CD14-positive monocyte (primary cell): ENCODE measurements at regions not wholly inside any gene's neighbourhood (a gene's known extent, or its start where the extent isn't known, plus 50 kb on each side); places are given as distances from the start of the nearest gene placed in this dataset.
"Not testable (repeated sequence)": the region's sequence is repeated elsewhere in the genome, so short reads cannot be mapped to it uniquely, and the experiment has no call there.

Source experiments
- DNase-seq, 3 donors: peaks; one replicate each; pipeline ENCODE4 v3.0.0-alpha.2; 2011 to 2022
- H2AFZ ChIP-seq: 2 replicates; pipeline ENCODE4 v1.6.0; 2012; ENCODE audit warnings: mild to moderate bottlenecking, low read depth, low read length, inconsistent platforms; ENCODE audit not compliant: insufficient read depth, poor library complexity, severe bottlenecking
- H3K27ac ChIP-seq, 2 donors: 1 replicate in 1 of 2; 2 replicates in 1 of 2; pipeline ENCODE4 v1.5.1; 2012 to 2013; ENCODE audit warnings: low read length in 2 of 2, control low read depth in 1 of 2, inconsistent platforms in 1 of 2, low read depth in 1 of 2, mild to moderate bottlenecking in 1 of 2
- H3K27me3 ChIP-seq, 2 donors: one replicate each; pipeline versions ENCODE4 v1.6.0 to v1.6.1; 2011 to 2013; ENCODE audit warnings: low read length in 2 of 2; ENCODE audit not compliant: control insufficient read depth in 2 of 2, insufficient read depth in 2 of 2
- H3K36me3 ChIP-seq, 2 donors: replicated peaks in 1 of 2; 1 replicate in 1 of 2; 2 replicates in 1 of 2; pipeline versions ENCODE4 v1.5.1 to v1.6.1; 2012 to 2013; ENCODE audit warnings: low read length in 2 of 2, control low read depth in 1 of 2, inconsistent platforms in 1 of 2, mild to moderate bottlenecking in 1 of 2; ENCODE audit not compliant: insufficient read depth in 2 of 2, control insufficient read depth in 1 of 2
- H3K4me1 ChIP-seq, 2 donors: 1 replicate in 1 of 2; 2 replicates in 1 of 2; pipeline versions ENCODE4 v1.5.1 to v1.6.1; 2012 to 2013; ENCODE audit warnings: low read length in 2 of 2, control low read depth in 1 of 2, inconsistent platforms in 1 of 2, mild to moderate bottlenecking in 1 of 2, moderate library complexity in 1 of 2; ENCODE audit not compliant: insufficient read depth in 2 of 2, control insufficient read depth in 1 of 2
- H3K4me2 ChIP-seq: replicated peaks from 2 replicates; pipeline ENCODE3; 2012; ENCODE audit warnings: low read length, moderate library complexity, mild to moderate bottlenecking; ENCODE audit not compliant: poor library complexity, severe bottlenecking; ENCODE audit errors: extremely low read depth
- H3K4me3 ChIP-seq, 3 experiments: fragments of 200-600 bp in 1 of 3; sonication (generic) in 1 of 3; replicated peaks in 1 of 3; 1 replicate in 2 of 3; 2 replicates in 1 of 3; pipeline ENCODE4 v1.5.1; 2011 to 2013; ENCODE audit warnings: low read length in 3 of 3, mild to moderate bottlenecking in 3 of 3, control low read depth in 2 of 3, low read depth in 2 of 3, inconsistent platforms in 1 of 3, moderate library complexity in 1 of 3
- H3K79me2 ChIP-seq: 2 replicates; pipeline ENCODE4 v1.6.0; 2012; ENCODE audit warnings: mild to moderate bottlenecking, control low read depth, inconsistent platforms, low read length, moderate library complexity; ENCODE audit not compliant: insufficient read depth
- H3K9ac ChIP-seq: 2 replicates; pipeline ENCODE4 v1.6.0; 2017; ENCODE audit warnings: low read length, mild to moderate bottlenecking; ENCODE audit not compliant: insufficient read depth, poor library complexity, severe bottlenecking
- H3K9me3 ChIP-seq, 2 donors: replicated peaks in 1 of 2; 1 replicate in 1 of 2; 2 replicates in 1 of 2; pipeline versions ENCODE4 v1.5.1 to v1.6.1; 2012 to 2013; ENCODE audit warnings: low read length in 2 of 2, control low read depth in 1 of 2; ENCODE audit not compliant: control insufficient read depth in 1 of 2, insufficient read depth in 1 of 2
- H4K20me1 ChIP-seq: 2 replicates; pipeline ENCODE4 v1.6.0; 2012; ENCODE audit warnings: mild to moderate bottlenecking, low read length, control low read depth, moderate library complexity; ENCODE audit not compliant: insufficient read depth
- H3K27ac Mint-ChIP-seq, 7 donors: one replicate each; pipeline ENCODE4 v1.8.0; 2020; ENCODE audit warnings: mild to moderate bottlenecking in 7 of 7, mixed read lengths in 7 of 7, moderate library complexity in 6 of 7, inconsistent platforms in 2 of 7
- H3K27me3 Mint-ChIP-seq, 3 donors: one replicate each; pipeline ENCODE4 v1.8.0; 2021 to 2022; ENCODE audit warnings: low read depth in 3 of 3, mild to moderate bottlenecking in 3 of 3, mixed read lengths in 3 of 3, moderate library complexity in 3 of 3, inconsistent platforms in 1 of 3
- H3K36me3 Mint-ChIP-seq, 2 donors: one replicate each; pipeline ENCODE4 v1.8.0; 2020; ENCODE audit warnings: mixed read lengths in 2 of 2, inconsistent platforms in 1 of 2, mild to moderate bottlenecking in 1 of 2
- H3K4me1 Mint-ChIP-seq: one replicate; pipeline ENCODE4 v1.8.0; 2020; ENCODE audit warnings: mild to moderate bottlenecking, mixed read lengths
- H3K4me3 Mint-ChIP-seq, 2 donors: one replicate each; pipeline ENCODE4 v1.8.0; 2020; ENCODE audit warnings: mild to moderate bottlenecking in 2 of 2, mixed read lengths in 2 of 2, moderate library complexity in 1 of 2
- H3K9me3 Mint-ChIP-seq, 7 donors: one replicate each; pipeline ENCODE4 v1.8.0; 2020 to 2022; ENCODE audit warnings: mixed read lengths in 7 of 7, mild to moderate bottlenecking in 6 of 7, moderate library complexity in 6 of 7, inconsistent platforms in 2 of 7
- WGBS: methylation state at CpG from one replicate; pipeline ENCODE4 v1.1.5; 2013; ENCODE audit warnings: missing lambda C conversion rate; ENCODE audit not compliant: insufficient coverage; 5-methylcytosine and 5-hydroxymethylcytosine counted together
- intact Hi-C, 2 donors: fragments of 100-400 bp; cut with micrococcal nuclease; formaldehyde crosslinking; loops; one replicate each; pipeline versions ENCODE4 v1.15.0 to v1.15.1; 2023
- TF ChIP-seq, protein P1 (sequence below): fragments of 200-600 bp; IDR thresholded peaks from one replicate; pipeline ENCODE4 v1.8.0; 2022; ENCODE audit warnings: antibody characterized with exemption, mild to moderate bottlenecking

DNA sequence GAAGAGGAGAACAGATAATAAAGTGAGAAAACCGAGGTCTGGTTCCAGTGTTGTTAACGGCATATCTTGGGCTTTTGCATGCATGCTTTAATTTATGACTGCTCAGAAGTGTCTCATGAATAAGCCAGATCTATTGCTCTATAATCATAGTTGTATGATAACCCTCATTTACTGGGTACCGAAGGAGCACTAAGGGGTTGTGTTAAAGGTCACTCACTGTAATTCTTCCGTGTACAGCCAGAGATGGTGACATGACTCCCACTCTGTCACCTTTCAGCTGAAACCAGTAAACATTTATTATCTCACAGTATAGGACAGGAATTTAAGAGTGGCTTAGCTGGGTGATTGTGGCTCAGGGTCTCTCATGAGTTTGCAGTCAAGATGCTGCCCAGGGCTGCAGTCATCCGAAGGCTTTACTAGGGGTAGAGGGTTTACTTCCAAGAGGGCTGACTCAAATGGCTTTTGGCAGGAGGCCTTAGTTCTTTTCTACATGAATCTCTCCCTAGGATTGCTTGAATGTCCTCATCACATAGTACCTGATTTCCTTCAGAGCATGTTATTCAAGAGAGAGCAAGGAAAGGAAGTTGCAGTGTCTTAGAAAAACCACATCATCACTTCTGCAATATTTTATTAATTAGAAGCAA lies 107.0 kb downstream of the NAB1 start:
- Mint-ChIP-seq H3K36me3 (no peaks in the 10 kb centered on the region), H3K27me3 (peaks cover 0 to 7% (median 2%) of the 10 kb centered on the region in 3 donors), H3K27ac (no peak overlapping the region), H3K9me3 (peaks cover 4 to 9% (median 5%) of the 10 kb centered on the region in 7 donors), H3K4me1 (peaks cover 14% of the 10 kb centered on the region), H3K4me3 (no peak overlapping the region)
- 100% methylated on average over 2 of the region's 5 CpGs for WGBS
- no peak overlapping the region for H3K27ac ChIP-seq
- no peaks in the 10 kb centered on the region for H3K4me1 ChIP-seq
- no peak overlapping the region for H3K9ac ChIP-seq
- no peak for DNase-seq
- no peak overlapping the region for H2AFZ ChIP-seq
- H4K20me1 ChIP-seq = no peaks in the 10 kb centered on the region
- intact Hi-C loops = no loop called here
- H3K9me3 ChIP-seq = no peaks in the 10 kb centered on the region
- no peaks in the 10 kb centered on the region for H3K36me3 ChIP-seq
- no peaks in the 10 kb centered on the region for H3K27me3 ChIP-seq
- H3K4me3 ChIP-seq = no peak overlapping the region
- TF ChIP-seq, protein P1, sequence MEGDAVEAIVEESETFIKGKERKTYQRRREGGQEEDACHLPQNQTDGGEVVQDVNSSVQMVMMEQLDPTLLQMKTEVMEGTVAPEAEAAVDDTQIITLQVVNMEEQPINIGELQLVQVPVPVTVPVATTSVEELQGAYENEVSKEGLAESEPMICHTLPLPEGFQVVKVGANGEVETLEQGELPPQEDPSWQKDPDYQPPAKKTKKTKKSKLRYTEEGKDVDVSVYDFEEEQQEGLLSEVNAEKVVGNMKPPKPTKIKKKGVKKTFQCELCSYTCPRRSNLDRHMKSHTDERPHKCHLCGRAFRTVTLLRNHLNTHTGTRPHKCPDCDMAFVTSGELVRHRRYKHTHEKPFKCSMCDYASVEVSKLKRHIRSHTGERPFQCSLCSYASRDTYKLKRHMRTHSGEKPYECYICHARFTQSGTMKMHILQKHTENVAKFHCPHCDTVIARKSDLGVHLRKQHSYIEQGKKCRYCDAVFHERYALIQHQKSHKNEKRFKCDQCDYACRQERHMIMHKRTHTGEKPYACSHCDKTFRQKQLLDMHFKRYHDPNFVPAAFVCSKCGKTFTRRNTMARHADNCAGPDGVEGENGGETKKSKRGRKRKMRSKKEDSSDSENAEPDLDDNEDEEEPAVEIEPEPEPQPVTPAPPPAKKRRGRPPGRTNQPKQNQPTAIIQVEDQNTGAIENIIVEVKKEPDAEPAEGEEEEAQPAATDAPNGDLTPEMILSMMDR = no peak
- no peaks in the 10 kb centered on the region for H3K79me2 ChIP-seq
- H3K4me2 ChIP-seq = no peak overlapping the region

DNA sequence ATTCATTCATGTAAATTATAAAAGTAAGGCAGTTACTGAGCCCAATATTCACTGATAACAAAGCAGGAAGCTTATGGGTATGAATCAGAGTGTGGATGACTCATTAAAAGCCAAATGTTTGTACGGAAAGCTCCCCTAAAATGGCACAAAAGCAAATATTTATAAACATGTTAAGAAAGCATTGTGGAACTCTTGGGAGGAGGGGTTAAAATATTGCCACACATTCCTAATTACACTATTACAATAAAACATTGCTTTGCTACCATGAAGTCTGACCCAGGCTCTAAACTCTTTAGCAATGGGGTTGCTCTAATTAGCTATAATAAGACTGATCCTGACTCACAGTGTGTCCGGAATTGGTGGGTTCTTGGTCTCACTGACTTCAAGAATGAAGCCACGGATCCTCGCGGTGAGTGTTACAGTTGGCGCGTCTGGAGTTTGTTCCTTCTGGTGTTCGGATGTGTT lies 110.9 kb downstream of the NAB1 start:
- Histone ChIP-seq H4K20me1 (no peaks in the 10 kb centered on the region), H3K4me3 (no peak overlapping the region), H3K27ac (no peak overlapping the region), H3K9ac (no peak overlapping the region), H3K4me2 (no peak overlapping the region), H3K36me3 (no peaks in the 10 kb centered on the region), H3K79me2 (no peaks in the 10 kb centered on the region), H2AFZ (no peak overlapping the region), H3K4me1 (no peaks in the 10 kb centered on the region), H3K9me3 (no peaks in the 10 kb centered on the region), H3K27me3 (no peaks in the 10 kb centered on the region)
- Mint-ChIP-seq H3K27me3 (peaks cover 0 to 5% (median 2%) of the 10 kb centered on the region in 3 donors), H3K4me3 (no peak overlapping the region), H3K4me1 (peaks cover 22% of the 10 kb centered on the region), H3K9me3 (peaks cover 2 to 13% (median 6%) of the 10 kb centered on the region in 7 donors), H3K36me3 (no peaks in the 10 kb centered on the region), H3K27ac (no peak overlapping the region)
- peak; percentile 3 to 30 (median 15) for DNase-seq
- intact Hi-C loops = no loop called here
- TF ChIP-seq, protein P1 = no peak
- 90% methylated on average over 2 of the region's 8 CpGs for WGBS

DNA sequence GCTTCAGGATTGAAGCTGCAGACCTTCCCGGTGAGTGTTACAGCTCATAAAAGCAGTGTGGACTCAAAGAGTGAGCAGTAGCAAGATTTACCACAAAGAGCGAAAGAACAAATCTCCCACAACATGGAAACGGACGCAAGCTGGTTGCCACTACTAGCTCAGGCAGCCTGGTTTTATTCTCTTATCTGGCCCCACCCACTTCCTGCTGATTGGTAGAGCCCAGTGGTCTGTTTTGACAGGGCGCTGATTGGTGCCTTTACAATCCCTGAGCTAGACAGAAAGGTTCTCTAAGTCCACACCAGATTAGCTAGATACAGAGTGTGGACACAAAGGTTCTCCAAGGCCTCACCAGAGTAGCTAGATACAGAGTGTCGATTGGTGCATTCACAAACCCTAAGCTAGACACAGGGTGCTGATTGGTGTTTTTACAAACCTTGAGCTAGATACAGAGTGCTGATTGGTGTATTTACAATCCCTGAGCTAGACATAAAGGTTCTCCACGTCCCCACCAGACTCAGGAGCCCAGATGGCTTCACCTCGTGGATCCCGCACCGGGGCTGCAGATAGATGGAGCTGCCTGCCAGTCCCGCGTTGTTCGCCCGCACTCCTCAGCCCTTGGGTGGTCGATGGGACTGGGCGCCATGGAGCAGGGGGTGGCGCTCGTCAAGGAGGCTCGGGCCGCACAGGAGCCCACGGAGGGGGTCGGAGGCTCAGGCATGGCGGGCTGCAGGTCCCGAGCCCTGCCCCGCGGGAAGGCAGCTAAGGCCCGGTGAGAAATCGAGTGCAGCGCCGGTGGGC lies 111.7 kb downstream of the NAB1 start:
- H3K79me2 ChIP-seq, DNase-seq, H3K36me3 ChIP-seq, H3K27me3 ChIP-seq, H4K20me1 ChIP-seq, H3K9ac ChIP-seq, H3K36me3 Mint-ChIP-seq, H3K27ac ChIP-seq, H3K9me3 ChIP-seq, intact Hi-C loops, H3K27me3 Mint-ChIP-seq, H3K4me1 ChIP-seq, H3K27ac Mint-ChIP-seq: not testable (repeated sequence)
- WGBS = 61% methylated on average over 27 of the region's 30 CpGs
- peak overlapping the region; percentile 33 for H3K4me2 ChIP-seq
- H3K4me1 Mint-ChIP-seq = peaks cover 22% of the 10 kb centered on the region
- peak overlapping the region; percentile 35 for H2AFZ ChIP-seq
- H3K9me3 Mint-ChIP-seq = peaks cover 2 to 13% (median 6%) of the 10 kb centered on the region in 7 donors
- peak overlapping the region; percentile 71 to 83 for H3K4me3 Mint-ChIP-seq
- peak overlapping the region in 2 of 3 experiments; percentile 6 to 25 for H3K4me3 ChIP-seq
